Natural killer cell (primary cell): ENCODE measurements at regions not wholly inside any gene's neighbourhood (a gene's known extent, or its start where the extent isn't known, plus 50 kb on each side); places are given as distances from the start of the nearest gene placed in this dataset.

ENCODE experiments used
- ATAC-seq, 3 donors: fragments of 150-1000 bp in 2 of 3; fragments of 200-7000 bp in 1 of 3; cut with Tn5 transposase; 1 replicate in 1 of 3; 2 replicates in 2 of 3; pipeline ENCODE4 v1.10.0; 2021; ENCODE audit warnings: mild to moderate bottlenecking in 2 of 3, moderate library complexity in 2 of 3
- DNase-seq, 2 donors: peaks; one replicate each; pipeline versions ENCODE4 v3.0.0 to v3.0.0-alpha.2; 2013 to 2021; ENCODE audit warnings: mixed read lengths in 1 of 2
- H3K27ac ChIP-seq: one replicate; pipeline ENCODE4 v1.5.1; 2013; ENCODE audit warnings: mild to moderate bottlenecking, low read length
- H3K27me3 ChIP-seq: one replicate; pipeline ENCODE4 v1.6.1; 2013; ENCODE audit warnings: low read length; ENCODE audit not compliant: control insufficient read depth, insufficient read depth
- H3K36me3 ChIP-seq: one replicate; pipeline ENCODE4 v1.6.1; 2013; ENCODE audit warnings: low read length; ENCODE audit not compliant: control insufficient read depth, insufficient read depth
- H3K4me1 ChIP-seq: one replicate; pipeline ENCODE4 v1.6.1; 2013; ENCODE audit warnings: low read length; ENCODE audit not compliant: control insufficient read depth, insufficient read depth
- H3K4me3 ChIP-seq: one replicate; pipeline ENCODE4 v1.5.1; 2013; ENCODE audit warnings: low read length
- H3K9me3 ChIP-seq: one replicate; pipeline ENCODE4 v1.6.1; 2013; ENCODE audit warnings: low read length; ENCODE audit not compliant: control insufficient read depth, insufficient read depth
- H3K27ac Mint-ChIP-seq, 2 donors: one replicate each; pipeline ENCODE4 v1.8.0; 2022; ENCODE audit warnings: mild to moderate bottlenecking in 2 of 2, mixed read lengths in 2 of 2, moderate library complexity in 1 of 2
- H3K27me3 Mint-ChIP-seq, 2 donors: one replicate each; pipeline ENCODE4 v1.8.0; 2022; ENCODE audit warnings: low read depth in 2 of 2, mixed read lengths in 2 of 2
- H3K36me3 Mint-ChIP-seq: one replicate; pipeline ENCODE4 v1.8.0; 2022; ENCODE audit warnings: mixed read lengths
- H3K4me1 Mint-ChIP-seq, 2 donors: one replicate each; pipeline ENCODE4 v1.8.0; 2022; ENCODE audit warnings: mixed read lengths in 2 of 2
- H3K4me3 Mint-ChIP-seq: one replicate; pipeline ENCODE4 v1.8.0; 2022; ENCODE audit warnings: mild to moderate bottlenecking, moderate library complexity, mixed read lengths
- H3K9me3 Mint-ChIP-seq, 2 donors: one replicate each; pipeline ENCODE4 v1.8.0; 2022; ENCODE audit warnings: mixed read lengths in 2 of 2
- CTCF ChIP-seq: fragments of 200-600 bp; IDR thresholded peaks from one replicate; pipeline ENCODE4 v1.8.0; 2022; ENCODE audit warnings: antibody characterized with exemption
- WGBS: methylation state at CpG from one replicate; pipeline ENCODE4 v1.1.7; 2013; ENCODE audit warnings: missing lambda C conversion rate; ENCODE audit not compliant: insufficient coverage; 5-methylcytosine and 5-hydroxymethylcytosine counted together
- intact Hi-C: fragments of 100-400 bp; cut with micrococcal nuclease; formaldehyde crosslinking; loops from one replicate; pipeline ENCODE4 v1.14.2; 2022

GRCh38 chr4:163077680-163078079 lies 89.0 kb downstream of the NAF1 start:
- Mint-ChIP-seq H3K27ac (no peak overlapping the region), H3K36me3 (no peaks in the 10 kb centered on the region), H3K4me1 (no peaks in the 10 kb centered on the region), H3K4me3 (no peak overlapping the region), H3K27me3 (no peaks in the 10 kb centered on the region), H3K9me3 (peaks cover 0 to 2% of the 10 kb centered on the region in 2 donors)
- ATAC-seq = no peak
- H3K4me3 ChIP-seq = no peak overlapping the region
- no peak for TF ChIP-seq CTCF
- no peaks in the 10 kb centered on the region for H3K4me1 ChIP-seq
- 100% methylated on average over 1 of the region's 1 CpG for WGBS
- no peak for DNase-seq
- intact Hi-C loops = no loop called here
- H3K36me3 ChIP-seq = no peaks in the 10 kb centered on the region
- no peak overlapping the region for H3K27ac ChIP-seq
- H3K27me3 ChIP-seq = no peaks in the 10 kb centered on the region
- H3K9me3 ChIP-seq = no peaks in the 10 kb centered on the region

GRCh38 chr4:163072222-163072621 lies 94.5 kb downstream of the NAF1 start:
- intact Hi-C loops = no loop called here

GRCh38 chr4:163071308-163071707 lies 95.4 kb downstream of the NAF1 start:
- no peak for TF ChIP-seq CTCF
- H3K9me3 ChIP-seq = no peaks in the 10 kb centered on the region
- no peaks in the 10 kb centered on the region for H3K36me3 ChIP-seq
- no peaks in the 10 kb centered on the region for H3K27me3 ChIP-seq
- no peaks in the 10 kb centered on the region for H3K27me3 Mint-ChIP-seq
- H3K36me3 Mint-ChIP-seq = no peaks in the 10 kb centered on the region
- intact Hi-C loops = no loop called here
- ATAC-seq (no peak), DNase-seq (no peak)
- H3K27ac Mint-ChIP-seq = no peak overlapping the region
- no peaks in the 10 kb centered on the region for H3K4me1 ChIP-seq
- H3K9me3 Mint-ChIP-seq = peaks cover 4 to 8% of the 10 kb centered on the region in 2 donors
- no peaks in the 10 kb centered on the region for H3K4me1 Mint-ChIP-seq
- H3K27ac ChIP-seq = no peak overlapping the region
- no peak overlapping the region for H3K4me3 Mint-ChIP-seq
- no peak overlapping the region for H3K4me3 ChIP-seq

More at GRCh38 chr4:163072222-163072621, 94.5 kb downstream of the NAF1 start:
- no peaks in the 10 kb centered on the region for H3K27me3 Mint-ChIP-seq
- no peaks in the 10 kb centered on the region for H3K36me3 ChIP-seq
- H3K4me3 ChIP-seq = no peak overlapping the region
- ATAC-seq (no peak), DNase-seq (no peak)
- TF ChIP-seq CTCF = no peak
- 33% methylated on average over 1 of the region's 4 CpGs for WGBS
- H3K36me3 Mint-ChIP-seq = no peaks in the 10 kb centered on the region
- H3K27me3 ChIP-seq = no peaks in the 10 kb centered on the region
- no peak overlapping the region for H3K27ac ChIP-seq
- no peaks in the 10 kb centered on the region for H3K4me1 Mint-ChIP-seq
- no peak overlapping the region for H3K27ac Mint-ChIP-seq
- no peak overlapping the region for H3K4me3 Mint-ChIP-seq
- H3K9me3 ChIP-seq = no peaks in the 10 kb centered on the region
- peaks cover 4% of the 10 kb centered on the region in 2 donors for H3K9me3 Mint-ChIP-seq
- H3K4me1 ChIP-seq = no peaks in the 10 kb centered on the region

GRCh38 chr4:163070023-163070422 lies 96.7 kb downstream of the NAF1 start:
- DNase-seq = no peak
- WGBS = 85% methylated on average over 1 of the region's 2 CpGs
- H3K27me3 ChIP-seq = no peaks in the 10 kb centered on the region
- H3K9me3 Mint-ChIP-seq = peaks cover 4 to 7% of the 10 kb centered on the region in 2 donors
- no peaks in the 10 kb centered on the region for H3K9me3 ChIP-seq
- no peak for ATAC-seq
- H3K36me3 Mint-ChIP-seq = no peaks in the 10 kb centered on the region
- H3K4me1 ChIP-seq = no peaks in the 10 kb centered on the region
- H3K27ac Mint-ChIP-seq = no peak overlapping the region
- no peaks in the 10 kb centered on the region for H3K36me3 ChIP-seq
- no peak overlapping the region for H3K4me3 ChIP-seq
- no peaks in the 10 kb centered on the region for H3K4me1 Mint-ChIP-seq
- intact Hi-C loops = no loop called here
- TF ChIP-seq CTCF = no peak
- no peak overlapping the region for H3K4me3 Mint-ChIP-seq
- H3K27me3 Mint-ChIP-seq = no peaks in the 10 kb centered on the region
- no peak overlapping the region for H3K27ac ChIP-seq
